HG02678 (cell line): ENCODE measurements at regions not wholly inside any gene's neighbourhood (a gene's known extent, or its start where the extent isn't known, plus 50 kb on each side); places are given as distances from the start of the nearest gene placed in this dataset.
"Not testable (repeated sequence)": the region's sequence is repeated elsewhere in the genome, so short reads cannot be mapped to it uniquely, and the experiment has no call there.

Experiments
- ATAC-seq: cut with Tn5 transposase; IDR thresholded peaks from one replicate; pipeline ENCODE4 v1.9.1; 2021; ENCODE audit warnings: mild to moderate bottlenecking, moderate library complexity; ENCODE audit not compliant: unreplicated experiment

- no peak for ATAC-seq
Observed at GRCh38 chr1:170789063-170789462, 125.1 kb downstream of the PRRX1 start.

- ATAC-seq, result no peak
Observed at GRCh38 chr1:170790175-170790574, 126.2 kb downstream of the PRRX1 start.

- ATAC-seq, result no peak
Observed at GRCh38 chr1:170790651-170791071, 126.7 kb downstream of the PRRX1 start.

- no peak for ATAC-seq
Observed at GRCh38 chr1:170791941-170792340, 128.0 kb downstream of the PRRX1 start.

- ATAC-seq, result no peak
Observed at GRCh38 chr1:170800265-170800664, 135.1 kb upstream of the MROH9 start.

- ATAC-seq, result no peak
Observed at GRCh38 chr1:170800812-170801211, 134.5 kb upstream of the MROH9 start.

GRCh38 chr1:170803711-170804110, 131.6 kb upstream of the MROH9 start:
- ATAC-seq, result no peak

- ATAC-seq, result no peak
Observed at GRCh38 chr1:170804419-170804818, 130.9 kb upstream of the MROH9 start.

- ATAC-seq, result no peak
Observed at GRCh38 chr1:170804879-170805278, 130.5 kb upstream of the MROH9 start.

- no peak for ATAC-seq
Observed at GRCh38 chr1:170806961-170807360, 128.4 kb upstream of the MROH9 start.

GRCh38 chr1:170807432-170807831, 127.9 kb upstream of the MROH9 start:
- no peak for ATAC-seq

- no peak for ATAC-seq
Observed at GRCh38 chr1:170808216-170808885, 127.0 kb upstream of the MROH9 start.

- ATAC-seq, result not testable (repeated sequence)
Observed at GRCh38 chr1:170811013-170811412, 124.3 kb upstream of the MROH9 start.

- no peak for ATAC-seq
Observed at GRCh38 chr1:170819781-170820180, 115.6 kb upstream of the MROH9 start.

GRCh38 chr1:170823120-170823519, 112.2 kb upstream of the MROH9 start:
- no peak for ATAC-seq

GRCh38 chr1:170831276-170831675, 104.1 kb upstream of the MROH9 start:
- ATAC-seq, result no peak

GRCh38 chr1:170836141-170836540, 99.2 kb upstream of the MROH9 start:
- ATAC-seq, result no peak

GRCh38 chr1:170840371-170840770, 95.0 kb upstream of the MROH9 start:
- no peak for ATAC-seq

- no peak for ATAC-seq
Observed at GRCh38 chr1:170853302-170853701, 82.0 kb upstream of the MROH9 start.

- ATAC-seq, result no peak
Observed at GRCh38 chr1:170853867-170854266, 81.5 kb upstream of the MROH9 start.

- ATAC-seq, result no peak
Observed at GRCh38 chr1:170854677-170855076, 80.7 kb upstream of the MROH9 start.

- no peak for ATAC-seq
Observed at GRCh38 chr1:170856455-170856854, 78.9 kb upstream of the MROH9 start.

- no peak for ATAC-seq
Observed at GRCh38 chr1:170857955-170858354, 77.4 kb upstream of the MROH9 start.
